M059J (cell line): ENCODE measurements at regions not wholly inside any gene's neighbourhood (a gene's known extent, or its start where the extent isn't known, plus 50 kb on each side); places are given as distances from the start of the nearest gene placed in this dataset.
"Not testable (repeated sequence)": the region's sequence is repeated elsewhere in the genome, so short reads cannot be mapped to it uniquely, and the experiment has no call there.

Experiments
- DNase-seq: peaks from one replicate; pipeline ENCODE4 v3.0.0-alpha.2; 2012; ENCODE audit warnings: low read depth

GRCh38 chr4:157787618-157788017, 385.2 kb downstream of the GASK1B start:
- DNase-seq, result no peak

GRCh38 chr4:157781361-157781760, 391.5 kb downstream of the GASK1B start:
- no peak for DNase-seq

DNA sequence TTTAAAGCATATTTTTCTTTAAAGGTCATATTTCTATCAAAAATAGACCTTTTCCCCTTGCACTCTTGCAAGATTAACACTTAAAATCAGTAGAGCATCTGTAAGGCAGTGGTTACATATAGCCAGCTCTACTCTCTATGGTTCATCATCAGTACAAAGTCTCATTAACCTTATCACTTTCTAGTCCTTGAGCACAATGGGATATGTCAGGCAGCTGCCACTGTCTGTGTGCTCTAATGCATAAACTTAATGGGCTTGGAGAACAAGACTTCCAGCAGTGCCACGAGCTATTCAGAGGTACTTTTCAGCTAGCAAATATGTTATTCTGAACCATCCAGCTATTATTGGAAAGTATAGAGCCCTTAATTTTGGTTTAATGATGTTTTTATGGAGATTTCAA, 393.7 kb downstream of the GASK1B start:
- no peak for DNase-seq

DNA sequence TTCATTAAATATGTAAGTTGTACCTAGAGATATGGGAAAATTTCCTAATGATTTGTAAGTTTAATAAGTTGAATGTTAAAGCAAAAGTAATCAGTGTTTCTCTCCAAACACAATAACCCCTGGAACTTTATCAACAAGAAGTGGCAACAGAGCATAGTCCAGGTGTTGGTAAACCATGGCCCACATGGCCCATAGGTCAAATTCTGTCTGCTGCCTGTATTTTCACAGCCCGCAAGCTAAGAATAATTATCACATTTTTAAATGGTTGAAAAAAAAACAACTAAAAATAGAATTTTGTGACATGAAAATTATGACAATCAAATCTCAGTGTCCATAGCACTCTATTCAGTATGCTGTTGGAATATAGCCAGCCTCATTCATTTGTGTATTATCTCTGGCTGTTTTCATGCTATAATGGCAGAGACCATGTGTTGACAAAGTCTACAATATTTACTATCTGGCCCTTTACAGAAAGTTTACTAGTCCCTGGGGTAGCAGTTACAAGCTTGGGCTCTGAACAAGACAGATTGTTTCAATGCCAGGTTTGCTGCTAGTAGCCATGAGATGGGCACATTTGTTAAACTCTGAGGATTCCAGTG, 395.8 kb downstream of the GASK1B start:
- DNase-seq, result no peak

GRCh38 chr4:157775971-157776370, 396.9 kb downstream of the GASK1B start:
- DNase-seq, result no peak

- DNase-seq, result no peak
Observed at GRCh38 chr4:157772907-157773306, 399.9 kb downstream of the GASK1B start.

GRCh38 chr4:157768419-157768818, 404.4 kb downstream of the GASK1B start:
- no peak for DNase-seq

GRCh38 chr4:157763490-157763889, 409.3 kb downstream of the GASK1B start:
- DNase-seq, result no peak

DNA sequence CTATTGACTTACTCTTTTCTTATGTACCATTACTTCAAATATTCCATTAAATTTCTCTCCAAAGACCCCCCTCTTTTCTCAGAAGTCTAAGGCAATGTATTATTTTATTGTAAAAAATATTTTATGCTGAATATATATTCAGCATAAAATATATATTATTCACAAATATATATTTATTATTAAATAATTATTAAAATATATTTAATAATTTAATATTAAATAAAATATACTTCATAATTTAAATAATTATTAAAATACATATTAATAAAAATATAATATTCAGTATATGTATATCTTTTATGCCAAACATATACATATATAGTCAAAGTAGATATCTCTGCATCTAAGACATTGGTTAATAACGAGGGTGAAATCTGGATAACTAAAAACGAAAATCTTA, 418.4 kb downstream of the GASK1B start:
- no peak for DNase-seq

GRCh38 chr4:157751631-157752030, 421.2 kb downstream of the GASK1B start:
- DNase-seq, result no peak

DNA sequence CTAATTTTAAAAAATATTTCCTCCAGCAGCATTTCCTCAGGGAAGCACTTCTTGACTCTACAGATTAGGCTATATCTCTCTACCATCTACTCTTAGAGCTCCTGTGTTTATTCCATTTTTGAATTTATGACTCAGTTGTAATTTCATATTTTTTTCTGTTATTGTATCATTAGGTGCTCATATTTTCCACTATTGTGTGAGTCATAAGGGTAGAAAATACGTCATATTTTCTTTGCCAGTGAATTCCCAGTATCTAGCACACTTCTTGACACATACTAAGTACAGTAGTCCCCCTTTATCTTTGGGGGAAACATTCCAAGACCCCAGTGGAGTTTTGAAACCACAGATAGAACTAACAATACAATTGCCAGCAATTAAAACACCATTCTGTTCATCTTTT, 431.2 kb downstream of the GASK1B start:
- DNase-seq, result no peak

DNA sequence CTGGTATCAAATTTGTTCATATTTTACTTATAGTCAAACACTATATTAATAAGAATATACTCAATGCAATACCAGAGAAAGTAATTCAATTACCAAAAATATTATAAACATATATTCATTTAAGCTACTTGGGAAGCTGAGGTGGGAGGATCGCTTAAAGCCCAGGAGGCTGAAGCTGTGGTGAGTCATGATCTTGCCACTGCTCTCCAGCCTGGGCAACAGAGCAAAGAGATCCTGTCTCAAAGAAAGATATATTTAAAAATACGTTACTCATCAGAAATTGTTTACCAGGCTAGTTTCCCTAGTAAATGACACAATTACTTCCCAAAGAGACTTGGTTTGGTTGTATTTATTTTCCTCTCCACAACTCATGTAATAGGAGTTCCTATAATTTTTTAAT, 433.6 kb downstream of the GASK1B start:
- peak; percentile 29 for DNase-seq

GRCh38 chr4:157728215-157728614, 444.6 kb downstream of the GASK1B start:
- no peak for DNase-seq

- no peak for DNase-seq
Observed at GRCh38 chr4:157727163-157727562, 445.7 kb downstream of the GASK1B start.

DNA sequence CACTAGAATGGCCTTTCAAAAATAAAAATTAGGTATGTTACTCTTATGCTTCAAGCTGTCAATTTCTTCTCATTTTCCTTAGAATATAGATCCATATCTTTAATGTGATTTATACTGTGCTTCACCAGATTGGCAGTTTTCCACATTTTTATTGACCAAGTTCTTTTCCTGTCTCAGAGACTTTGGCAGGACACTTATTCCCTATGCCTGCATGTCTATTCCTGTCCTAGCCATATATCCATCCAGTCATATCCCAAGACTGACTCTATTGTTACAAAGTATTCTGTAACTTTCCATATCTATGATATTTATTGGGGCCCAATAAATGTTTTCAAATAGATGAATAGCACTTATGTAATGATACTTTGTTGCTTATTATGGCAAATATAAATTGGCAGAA, 450.7 kb downstream of the GASK1B start:
- DNase-seq, result no peak

DNA sequence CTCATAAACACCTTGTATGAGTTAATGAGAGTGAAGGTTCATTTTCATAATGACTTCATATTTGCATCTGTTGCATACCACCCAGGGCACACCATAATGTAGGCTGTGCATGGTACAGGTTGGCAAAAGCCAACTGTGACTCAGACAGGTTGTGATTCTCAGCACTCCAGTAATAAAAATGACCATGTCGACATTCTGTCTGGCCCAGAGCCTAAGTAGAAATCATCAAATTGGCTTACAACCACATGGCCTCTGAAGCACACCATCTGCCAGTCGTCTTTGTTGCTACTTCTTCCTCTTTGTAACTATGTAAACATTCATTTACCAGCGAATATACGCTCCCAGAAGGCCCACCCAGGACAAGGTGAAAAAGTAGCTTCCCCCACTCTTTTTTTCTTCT, 459.5 kb downstream of the GASK1B start:
- peak; percentile 23 for DNase-seq

GRCh38 chr4:157706155-157706554, 466.7 kb downstream of the GASK1B start:
- DNase-seq, result no peak

GRCh38 chr4:157702831-157703230, 470.0 kb downstream of the GASK1B start:
- peak; percentile 7 for DNase-seq

DNA sequence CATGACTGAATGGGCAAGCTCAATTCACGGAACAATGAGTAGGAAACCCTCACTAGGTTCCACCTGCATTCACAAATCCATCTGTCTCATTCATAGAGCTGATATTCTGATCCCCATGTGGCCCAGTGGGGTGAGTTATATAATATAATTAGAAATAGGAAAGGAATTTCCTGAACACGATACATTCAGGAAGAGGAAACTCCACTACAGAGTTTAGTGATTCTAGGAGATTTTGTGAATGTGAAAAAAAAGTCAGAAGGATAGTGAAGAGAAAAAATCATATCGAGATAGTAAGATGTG, 471.2 kb downstream of the GASK1B start:
- no peak for DNase-seq

DNA sequence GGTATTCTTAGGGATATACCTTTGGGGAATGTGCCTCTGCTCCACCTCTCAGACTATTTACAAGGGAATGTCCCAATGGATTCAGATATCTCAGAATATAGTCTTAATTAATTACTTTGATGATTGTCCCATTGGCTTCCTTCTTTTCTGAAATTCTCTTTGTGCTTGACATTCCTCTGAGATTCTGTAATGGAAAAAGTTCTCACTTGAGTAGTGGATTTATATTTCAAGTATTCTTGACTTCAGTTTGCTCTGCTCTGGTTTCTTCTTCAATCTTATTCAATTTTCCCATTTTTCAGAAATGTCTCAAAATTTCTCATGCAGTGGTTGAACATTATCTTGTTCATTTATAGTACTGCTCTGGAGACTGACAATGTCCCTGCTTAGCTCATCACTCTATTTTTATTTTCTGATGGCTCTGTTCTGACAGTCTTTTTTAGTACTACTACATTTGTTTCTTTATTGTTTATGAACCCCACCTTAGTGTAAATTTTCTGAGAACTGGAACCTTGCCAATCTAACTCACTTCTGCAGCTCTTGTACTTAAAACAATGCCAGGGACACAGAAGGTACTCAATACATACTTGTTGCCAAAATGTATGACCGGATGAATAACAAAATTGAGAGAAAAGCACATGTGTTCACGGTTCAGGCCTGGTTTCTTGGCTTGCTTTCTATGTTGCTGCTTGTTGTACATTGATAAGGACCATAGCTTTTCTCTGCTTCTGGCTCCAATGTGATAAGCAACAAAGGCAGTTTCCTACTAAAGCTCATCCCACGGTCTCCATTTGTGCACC, 471.7 kb downstream of the GASK1B start:
- DNase-seq, result no peak

DNA sequence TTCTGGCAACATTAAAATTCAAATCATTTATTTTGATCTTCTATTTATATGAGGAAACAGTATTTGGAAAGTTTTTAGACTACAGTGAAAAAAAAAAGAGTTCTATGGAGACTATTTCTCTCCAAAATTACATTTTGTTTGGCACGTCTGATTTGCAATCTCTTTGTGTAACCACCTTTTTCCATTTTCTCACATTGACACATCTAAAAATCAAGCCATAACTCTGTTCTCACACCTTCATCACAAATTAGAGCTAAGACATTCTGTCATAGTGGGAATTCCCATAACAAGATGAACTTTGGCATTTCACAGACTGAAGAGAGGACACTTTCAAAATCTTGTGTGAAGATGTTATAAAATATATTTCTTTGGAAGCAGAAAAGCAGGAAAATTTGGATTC, 468.9 kb downstream of the GRIA2 start:
- DNase-seq, result no peak

- DNase-seq, result no peak
Observed at GRCh38 chr4:157687971-157688370, 467.4 kb downstream of the GRIA2 start.

GRCh38 chr4:157679326-157679725, 458.8 kb downstream of the GRIA2 start:
- not testable (repeated sequence) for DNase-seq

DNA sequence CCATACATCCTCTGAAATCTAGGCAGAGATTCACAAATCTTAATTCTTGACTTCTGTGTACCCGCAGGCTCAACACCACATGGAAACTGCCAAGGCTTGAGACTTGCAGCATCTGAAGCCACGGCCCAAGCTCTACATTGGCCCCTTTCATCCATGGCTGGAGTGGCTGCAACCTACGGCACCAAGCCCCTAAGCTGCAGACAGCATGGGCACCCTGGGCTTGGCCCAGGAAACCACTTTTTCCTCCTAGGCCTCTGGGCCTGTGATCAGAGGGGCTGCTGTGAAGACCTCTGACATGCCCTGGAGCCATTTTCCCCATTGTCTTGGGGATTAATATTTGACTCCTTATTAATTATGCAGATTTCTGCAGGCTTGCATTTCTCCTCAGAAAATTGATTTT, 457.9 kb downstream of the GRIA2 start:
- DNase-seq, result no peak
